Thoracic aorta (tissue), 2 donors: ENCODE measurements at regions not wholly inside any gene's neighbourhood (a gene's known extent, or its start where the extent isn't known, plus 50 kb on each side); places are given as distances from the start of the nearest gene placed in this dataset.

Experiments
- ATAC-seq: fragments of 150-250 bp; one replicate; pipeline ENCODE4 v1.8.0; 2017; ENCODE audit warnings: low read depth; ENCODE audit not compliant: insufficient number of reproducible peaks, low FRiP score
- DNase-seq: peaks from one replicate; pipeline ENCODE4 v3.0.0-alpha.2; 2020; ENCODE audit warnings: low spot score
- H3K27ac ChIP-seq, 2 donors: fragments of 200-600 bp; sonication (generic); 1 replicate in 1 of 2; 2 replicates in 1 of 2; pipeline ENCODE4 v1.5.1; 2016; ENCODE audit warnings: mild to moderate bottlenecking in 2 of 2, moderate library complexity in 2 of 2
- H3K27me3 ChIP-seq: fragments of 200-600 bp; sonication (generic); replicated peaks from 2 replicates; pipeline ENCODE4 v1.6.0; 2016; ENCODE audit warnings: mild to moderate bottlenecking; ENCODE audit not compliant: insufficient read depth
- H3K36me3 ChIP-seq: fragments of 200-600 bp; sonication (generic); one replicate; pipeline ENCODE4 v1.5.1; 2016
- H3K4me1 ChIP-seq, 2 donors: fragments of 200-600 bp; sonication (generic); 1 replicate in 1 of 2; 2 replicates in 1 of 2; pipeline versions ENCODE4 v1.5.1 to v1.6.0; 2016; ENCODE audit warnings: low read depth in 2 of 2, mild to moderate bottlenecking in 1 of 2; ENCODE audit not compliant: control insufficient read depth in 1 of 2
- H3K4me3 ChIP-seq: fragments of 200-600 bp; sonication (generic); 2 replicates; pipeline ENCODE4 v1.5.1; 2016; ENCODE audit warnings: mild to moderate bottlenecking
- H3K9me3 ChIP-seq: fragments of 200-600 bp; sonication (generic); 2 replicates; pipeline ENCODE4 v1.5.1; 2016
- CTCF ChIP-seq: fragments of 200-600 bp; sonication (generic); IDR thresholded peaks from one replicate; pipeline ENCODE4 v1.5.1; 2019; ENCODE audit warnings: antibody characterized with exemption

DNA sequence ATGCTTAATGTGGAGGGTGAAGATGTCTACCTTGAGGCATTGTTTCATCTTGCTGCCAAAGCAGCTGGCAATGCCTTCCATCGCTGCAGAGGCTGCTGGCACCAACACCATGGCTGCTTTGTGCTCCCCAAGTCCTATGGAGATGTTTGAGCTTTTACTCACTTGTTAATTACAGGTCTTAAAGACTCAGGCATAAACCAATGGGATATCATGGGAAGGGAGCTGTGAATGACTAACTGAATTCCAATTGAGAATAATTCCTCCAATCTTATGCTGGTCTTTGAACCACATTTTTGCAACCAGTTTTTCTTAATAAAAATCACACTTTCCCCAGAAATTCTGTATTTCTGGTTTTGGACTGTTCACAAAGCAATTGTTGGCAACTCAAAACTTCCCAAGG, 762.0 kb downstream of the GBE1 start:
- H3K27me3 ChIP-seq, result no peaks in the 10 kb centered on the region
- no peak overlapping the region for H3K4me3 ChIP-seq
- DNase-seq, result no peak
- TF ChIP-seq CTCF, result no peak
- no peak for ATAC-seq
- no peaks in the 10 kb centered on the region for H3K36me3 ChIP-seq
- no peak overlapping the region for H3K27ac ChIP-seq
- no peaks in the 10 kb centered on the region for H3K4me1 ChIP-seq
- no peaks in the 10 kb centered on the region for H3K9me3 ChIP-seq

DNA sequence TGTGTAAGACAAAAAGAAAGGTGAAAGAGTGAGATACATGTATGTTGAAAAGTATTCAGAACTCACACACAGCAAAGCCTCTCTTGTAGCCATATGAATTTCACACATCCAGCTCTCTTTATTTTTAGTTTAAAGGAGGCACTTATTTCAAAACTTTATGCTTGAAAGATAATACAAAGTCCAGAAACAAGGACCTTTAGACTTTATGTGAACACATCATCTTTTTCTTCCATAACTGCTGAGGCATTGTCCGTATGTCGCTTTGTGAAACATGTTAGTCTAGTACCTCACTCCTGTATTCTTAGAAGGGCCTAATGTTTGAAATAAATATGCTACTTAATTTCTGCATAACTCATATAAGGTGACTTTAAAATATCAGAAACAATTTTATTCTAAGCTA, 763.4 kb downstream of the GBE1 start:
- Histone ChIP-seq H3K27ac (no peak overlapping the region), H3K36me3 (no peaks in the 10 kb centered on the region), H3K4me3 (no peak overlapping the region), H3K27me3 (no peaks in the 10 kb centered on the region), H3K9me3 (no peaks in the 10 kb centered on the region), H3K4me1 (no peaks in the 10 kb centered on the region)
- TF ChIP-seq CTCF, result no peak
- ATAC-seq (no peak), DNase-seq (no peak)

GRCh38 chr3:80997622-80998021, 763.8 kb downstream of the GBE1 start:
- H3K9me3 ChIP-seq, result no peaks in the 10 kb centered on the region
- no peak for ATAC-seq
- H3K4me1 ChIP-seq, result no peaks in the 10 kb centered on the region
- no peaks in the 10 kb centered on the region for H3K36me3 ChIP-seq
- no peak for TF ChIP-seq CTCF
- H3K4me3 ChIP-seq, result no peak overlapping the region
- H3K27ac ChIP-seq, result no peak overlapping the region
- no peak for DNase-seq
- no peaks in the 10 kb centered on the region for H3K27me3 ChIP-seq

DNA sequence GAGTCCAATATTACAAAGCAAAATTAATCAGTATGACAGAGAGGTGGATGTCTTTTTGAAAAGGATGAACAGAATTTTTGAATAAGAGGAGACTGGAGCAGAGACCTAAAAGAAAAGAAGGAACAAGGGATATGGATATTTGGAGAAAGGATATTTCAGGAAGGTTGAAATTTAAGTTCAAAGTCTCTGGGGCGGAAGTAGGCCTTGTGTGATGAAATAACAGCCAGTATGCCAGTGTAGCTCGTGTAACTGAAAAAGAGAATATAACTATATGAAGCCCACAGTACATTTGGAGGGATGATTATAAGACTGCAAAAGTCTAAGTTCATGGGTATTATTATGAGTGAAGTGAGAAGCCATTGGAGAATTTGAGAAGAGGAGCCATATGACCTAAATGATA, 766.7 kb downstream of the GBE1 start:
- DNase-seq (no peak), ATAC-seq (no peak)
- no peaks in the 10 kb centered on the region for H3K4me1 ChIP-seq
- H3K4me3 ChIP-seq, result no peak overlapping the region
- no peak for TF ChIP-seq CTCF
- H3K9me3 ChIP-seq, result no peaks in the 10 kb centered on the region
- no peaks in the 10 kb centered on the region for H3K27me3 ChIP-seq
- H3K27ac ChIP-seq, result no peak overlapping the region
- no peaks in the 10 kb centered on the region for H3K36me3 ChIP-seq

DNA sequence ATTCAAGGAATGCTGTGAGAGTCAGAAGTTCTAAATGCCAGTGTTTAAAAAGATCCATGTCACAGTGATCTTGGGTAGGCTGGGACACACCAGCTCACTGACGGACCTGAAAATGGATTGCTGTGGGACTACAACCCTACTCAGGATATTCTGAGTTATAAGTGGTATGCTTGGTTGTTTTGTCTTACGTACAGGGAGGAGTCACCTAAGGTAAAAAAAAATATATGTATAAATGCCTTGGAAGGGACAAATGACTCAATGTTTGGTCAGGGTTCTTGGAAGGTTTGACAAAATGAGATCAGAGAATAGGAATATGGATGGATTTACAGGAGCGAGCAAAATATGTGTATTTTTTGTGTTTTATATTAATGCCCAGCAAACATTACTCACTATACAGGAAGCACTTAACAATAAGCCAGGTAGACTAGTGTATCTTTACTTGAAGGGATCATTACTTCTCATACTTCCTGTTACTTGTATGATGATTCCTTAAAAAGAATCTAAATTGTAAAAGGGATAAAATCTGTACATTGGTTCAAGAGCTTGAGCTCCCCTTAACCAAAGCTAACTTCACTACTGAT, 767.3 kb downstream of the GBE1 start:
- no peak for TF ChIP-seq CTCF
- ATAC-seq (no peak), DNase-seq (no peak)
- Histone ChIP-seq H3K4me3 (no peak overlapping the region), H3K4me1 (no peaks in the 10 kb centered on the region), H3K9me3 (no peaks in the 10 kb centered on the region), H3K27ac (no peak overlapping the region), H3K27me3 (no peaks in the 10 kb centered on the region), H3K36me3 (no peaks in the 10 kb centered on the region)
